Loucy (cell line): ENCODE measurements at regions not wholly inside any gene's neighbourhood (a gene's known extent, or its start where the extent isn't known, plus 50 kb on each side); places are given as distances from the start of the nearest gene placed in this dataset.

ENCODE experiments used
- H2AFZ ChIP-seq: fragments of 200-600 bp; sonication (generic); 2 replicates; pipeline ENCODE4 v1.6.0; 2016; ENCODE audit warnings: antibody characterized with exemption, mild to moderate bottlenecking, low read length, moderate library complexity
- H3F3A ChIP-seq: fragments of 200-600 bp; 2 replicates; pipeline ENCODE4 v1.6.0; 2016; ENCODE audit warnings: antibody characterized with exemption, low read depth, mild to moderate bottlenecking
- H3K27me3 ChIP-seq: fragments of 200-600 bp; sonication (generic); 2 replicates; pipeline ENCODE4 v1.6.1; 2014; ENCODE audit warnings: low read length, mild to moderate bottlenecking; ENCODE audit not compliant: insufficient read depth, poor library complexity, severe bottlenecking
- H3K36me3 ChIP-seq: fragments of 200-600 bp; sonication (generic); 2 replicates; pipeline ENCODE4 v1.6.1; 2016; ENCODE audit warnings: low read length; ENCODE audit not compliant: insufficient read depth
- H3K4me1 ChIP-seq: fragments of 200-600 bp; sonication (generic); 2 replicates; pipeline ENCODE4 v1.5.1; 2014; ENCODE audit warnings: low read length, mild to moderate bottlenecking; ENCODE audit not compliant: insufficient read depth, poor library complexity, severe bottlenecking
- H3K4me2 ChIP-seq: fragments of 200-600 bp; sonication (generic); 2 replicates; pipeline ENCODE4 v1.6.0; 2014; ENCODE audit warnings: antibody characterized with exemption, low read length, low read depth, mild to moderate bottlenecking; ENCODE audit not compliant: poor library complexity, severe bottlenecking
- H3K4me3 ChIP-seq: fragments of 200-600 bp; sonication (generic); 2 replicates; pipeline ENCODE4 v1.5.1; 2014; ENCODE audit warnings: low read length, mild to moderate bottlenecking, mixed read lengths; ENCODE audit not compliant: poor library complexity, severe bottlenecking
- H3K79me2 ChIP-seq: fragments of 200-600 bp; sonication (generic); 2 replicates; pipeline ENCODE4 v1.6.1; 2014; ENCODE audit warnings: low read length; ENCODE audit not compliant: insufficient read depth
- H3K9ac ChIP-seq: fragments of 200-600 bp; sonication (generic); 2 replicates; pipeline ENCODE4 v1.6.0; 2014; ENCODE audit warnings: mild to moderate bottlenecking, low read depth, low read length, moderate library complexity; ENCODE audit not compliant: poor library complexity, severe bottlenecking
- H3K9me2 ChIP-seq: fragments of 200-600 bp; sonication (generic); replicated peaks from 2 replicates; pipeline ENCODE4 v1.6.1; 2016; ENCODE audit warnings: low read depth, low read length, mixed read lengths
- H3K9me3 ChIP-seq: fragments of 200-600 bp; sonication (generic); 2 replicates; pipeline ENCODE4 v1.6.1; 2014; ENCODE audit warnings: mild to moderate bottlenecking, antibody characterized with exemption, low read length, low read depth; ENCODE audit not compliant: insufficient read depth
- H4K20me1 ChIP-seq: fragments of 200-600 bp; sonication (generic); 2 replicates; pipeline ENCODE4 v1.6.0; 2014; ENCODE audit warnings: antibody characterized with exemption, low read length, mild to moderate bottlenecking; ENCODE audit not compliant: insufficient read depth, poor library complexity, severe bottlenecking
- EZH2phosphoT487 ChIP-seq: fragments of 200-600 bp; IDR thresholded peaks from 2 replicates; pipeline ENCODE4 v1.6.1; 2018; ENCODE audit warnings: antibody characterized with exemption, mild to moderate bottlenecking, moderate library complexity, borderline replicate concordance
- TF ChIP-seq, protein P1 (sequence below): fragments of 200-600 bp; sonication (generic); conservative IDR thresholded peaks from 2 replicates; pipeline ENCODE4 v1.5.1; 2014; ENCODE audit warnings: mild to moderate bottlenecking, antibody characterized with exemption, low read length

DNA sequence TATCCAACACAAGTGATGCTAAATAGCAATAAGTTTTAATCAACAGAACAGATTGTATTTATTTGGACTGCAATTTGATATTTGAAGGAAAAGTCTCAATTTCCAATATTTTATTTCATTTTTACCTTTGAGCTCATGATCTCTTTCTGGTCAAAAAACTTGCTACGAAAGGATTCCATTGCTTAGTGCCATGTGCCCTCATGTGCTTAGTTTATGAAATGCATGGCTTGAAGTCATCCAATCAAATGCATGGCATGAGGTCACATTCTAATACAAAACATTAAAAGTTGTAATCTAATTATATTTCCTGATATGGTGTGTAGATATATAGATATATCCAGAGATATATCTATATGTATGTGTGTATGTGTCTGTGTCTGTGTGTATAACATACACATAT lies 321.2 kb upstream of the ADGRB3 start:
- no peaks in the 10 kb centered on the region for H3K4me1 ChIP-seq
- no peak overlapping the region for H3K4me2 ChIP-seq
- H3K4me3 ChIP-seq = no peak overlapping the region
- no peak overlapping the region for H2AFZ ChIP-seq
- H3K36me3 ChIP-seq = no peaks in the 10 kb centered on the region
- H3K79me2 ChIP-seq = no peaks in the 10 kb centered on the region
- no peaks in the 10 kb centered on the region for H3K9me2 ChIP-seq
- H3K9ac ChIP-seq = no peak overlapping the region
- H4K20me1 ChIP-seq = no peaks in the 10 kb centered on the region
- TF ChIP-seq, protein P1, sequence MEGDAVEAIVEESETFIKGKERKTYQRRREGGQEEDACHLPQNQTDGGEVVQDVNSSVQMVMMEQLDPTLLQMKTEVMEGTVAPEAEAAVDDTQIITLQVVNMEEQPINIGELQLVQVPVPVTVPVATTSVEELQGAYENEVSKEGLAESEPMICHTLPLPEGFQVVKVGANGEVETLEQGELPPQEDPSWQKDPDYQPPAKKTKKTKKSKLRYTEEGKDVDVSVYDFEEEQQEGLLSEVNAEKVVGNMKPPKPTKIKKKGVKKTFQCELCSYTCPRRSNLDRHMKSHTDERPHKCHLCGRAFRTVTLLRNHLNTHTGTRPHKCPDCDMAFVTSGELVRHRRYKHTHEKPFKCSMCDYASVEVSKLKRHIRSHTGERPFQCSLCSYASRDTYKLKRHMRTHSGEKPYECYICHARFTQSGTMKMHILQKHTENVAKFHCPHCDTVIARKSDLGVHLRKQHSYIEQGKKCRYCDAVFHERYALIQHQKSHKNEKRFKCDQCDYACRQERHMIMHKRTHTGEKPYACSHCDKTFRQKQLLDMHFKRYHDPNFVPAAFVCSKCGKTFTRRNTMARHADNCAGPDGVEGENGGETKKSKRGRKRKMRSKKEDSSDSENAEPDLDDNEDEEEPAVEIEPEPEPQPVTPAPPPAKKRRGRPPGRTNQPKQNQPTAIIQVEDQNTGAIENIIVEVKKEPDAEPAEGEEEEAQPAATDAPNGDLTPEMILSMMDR = no peak
- no peak for TF ChIP-seq EZH2phosphoT487
- no peaks in the 10 kb centered on the region for H3K9me3 ChIP-seq
- H3F3A ChIP-seq = no peaks in the 10 kb centered on the region
- H3K27me3 ChIP-seq = no peaks in the 10 kb centered on the region

DNA sequence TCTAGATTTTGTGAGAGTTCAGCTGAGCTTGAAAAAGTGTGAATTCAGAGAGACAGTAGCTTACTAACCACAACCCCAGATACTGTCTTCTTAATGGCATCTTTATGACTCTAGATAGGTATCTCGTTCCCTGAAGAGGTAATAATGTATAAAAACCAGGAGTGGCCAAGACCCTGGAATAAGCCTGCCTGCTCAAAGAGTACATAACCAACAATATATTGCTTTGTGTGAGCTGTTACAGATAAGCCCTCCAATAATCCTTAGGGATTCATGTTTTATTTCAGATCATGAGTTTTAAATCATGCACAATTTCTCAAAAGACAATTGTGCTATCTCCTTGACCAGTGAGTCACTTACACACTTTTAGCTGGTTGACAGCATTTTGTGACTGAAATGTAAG lies 327.8 kb upstream of the ADGRB3 start:
- Histone ChIP-seq H3K4me1 (no peaks in the 10 kb centered on the region), H3K9me3 (no peaks in the 10 kb centered on the region), H3K27me3 (no peaks in the 10 kb centered on the region), H4K20me1 (no peaks in the 10 kb centered on the region), H3K79me2 (no peaks in the 10 kb centered on the region), H3K4me2 (no peak overlapping the region), H3K4me3 (no peak overlapping the region), H2AFZ (no peak overlapping the region), H3K36me3 (no peaks in the 10 kb centered on the region), H3K9ac (no peak overlapping the region), H3F3A (no peaks in the 10 kb centered on the region), H3K9me2 (no peaks in the 10 kb centered on the region)
- no peak for TF ChIP-seq EZH2phosphoT487
- TF ChIP-seq, protein P1 = no peak

DNA sequence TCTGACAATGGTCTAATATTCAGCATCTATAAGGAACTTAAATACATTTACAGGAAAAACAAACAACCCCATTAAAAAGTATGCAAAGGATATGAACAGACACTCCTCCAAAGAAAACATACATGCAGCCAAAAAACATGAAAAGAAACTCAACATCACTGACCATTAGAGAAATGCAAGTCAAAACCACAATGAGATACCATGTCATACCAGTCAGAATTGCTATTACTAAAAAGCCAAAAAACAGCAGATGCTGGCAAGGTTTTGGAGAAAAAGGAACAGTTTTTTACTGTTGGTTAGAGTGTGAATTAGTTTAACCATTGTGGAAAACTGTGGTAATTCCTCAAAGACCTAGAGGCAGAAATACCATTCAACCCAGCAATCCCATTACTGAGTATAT lies 339.0 kb upstream of the ADGRB3 start:
- no peak overlapping the region for H3K4me3 ChIP-seq

More for the DNA sequence above, 339.0 kb upstream of the ADGRB3 start:
- Histone ChIP-seq H3K9ac (no peak overlapping the region), H2AFZ (no peak overlapping the region), H3K79me2 (no peaks in the 10 kb centered on the region), H3K36me3 (no peaks in the 10 kb centered on the region), H3K4me2 (no peak overlapping the region), H4K20me1 (no peaks in the 10 kb centered on the region), H3K9me3 (no peaks in the 10 kb centered on the region), H3F3A (no peaks in the 10 kb centered on the region), H3K4me1 (no peaks in the 10 kb centered on the region), H3K9me2 (no peaks in the 10 kb centered on the region), H3K27me3 (no peaks in the 10 kb centered on the region)
- TF ChIP-seq, protein P1 = no peak
- no peak for TF ChIP-seq EZH2phosphoT487
